ENCODE measurements at regions not wholly inside any gene's neighbourhood (a gene's known extent, or its start where the extent isn't known, plus 50 kb on each side); places are given as distances from the start of the nearest gene placed in this dataset.

- no peak overlapping the region for H3K4me3 ChIP-seq (ENCODE audit: low read length)
- H3K79me2 ChIP-seq (replicated peaks; ENCODE audit: insufficient read depth, low read length): no peaks in the 10 kb centered on the region
- H3K27me3 ChIP-seq (ENCODE audit: insufficient read depth, low read depth, low read length): peaks cover 57% of the 10 kb centered on the region
- H3K36me3 ChIP-seq (ENCODE audit: insufficient read depth, low read length): no peaks in the 10 kb centered on the region
- H3F3A ChIP-seq (ENCODE audit: insufficient read depth, low read length, poor library complexity, severe bottlenecking): no peaks in the 10 kb centered on the region
- TF ChIP-seq POLR2AphosphoS5 (IDR thresholded peaks at IDR 0.05) (no peak), TAF1 (IDR thresholded peaks at IDR 0.05; ENCODE audit: low read depth) (no peak), MXI1 (conservative IDR thresholded peaks at IDR 0.05; ENCODE audit: poor library complexity, severe bottlenecking) (no peak), EZH2 (IDR thresholded peaks at IDR 0.05; ENCODE audit: borderline replicate concordance, insufficient read depth, low read length, poor library complexity, severe bottlenecking) (no peak), EP300 (conservative IDR thresholded peaks at IDR 0.05; ENCODE audit: poor library complexity, severe bottlenecking) (no peak), RAD21 (conservative IDR thresholded peaks at IDR 0.05) (no peak), SMC3 (conservative IDR thresholded peaks at IDR 0.05; ENCODE audit: poor library complexity) (no peak)
- TF ChIP-seq, protein P1, sequence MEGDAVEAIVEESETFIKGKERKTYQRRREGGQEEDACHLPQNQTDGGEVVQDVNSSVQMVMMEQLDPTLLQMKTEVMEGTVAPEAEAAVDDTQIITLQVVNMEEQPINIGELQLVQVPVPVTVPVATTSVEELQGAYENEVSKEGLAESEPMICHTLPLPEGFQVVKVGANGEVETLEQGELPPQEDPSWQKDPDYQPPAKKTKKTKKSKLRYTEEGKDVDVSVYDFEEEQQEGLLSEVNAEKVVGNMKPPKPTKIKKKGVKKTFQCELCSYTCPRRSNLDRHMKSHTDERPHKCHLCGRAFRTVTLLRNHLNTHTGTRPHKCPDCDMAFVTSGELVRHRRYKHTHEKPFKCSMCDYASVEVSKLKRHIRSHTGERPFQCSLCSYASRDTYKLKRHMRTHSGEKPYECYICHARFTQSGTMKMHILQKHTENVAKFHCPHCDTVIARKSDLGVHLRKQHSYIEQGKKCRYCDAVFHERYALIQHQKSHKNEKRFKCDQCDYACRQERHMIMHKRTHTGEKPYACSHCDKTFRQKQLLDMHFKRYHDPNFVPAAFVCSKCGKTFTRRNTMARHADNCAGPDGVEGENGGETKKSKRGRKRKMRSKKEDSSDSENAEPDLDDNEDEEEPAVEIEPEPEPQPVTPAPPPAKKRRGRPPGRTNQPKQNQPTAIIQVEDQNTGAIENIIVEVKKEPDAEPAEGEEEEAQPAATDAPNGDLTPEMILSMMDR (IDR thresholded peaks at IDR 0.05; ENCODE audit: poor library complexity, severe bottlenecking): no peak
- TF ChIP-seq, protein P2, sequence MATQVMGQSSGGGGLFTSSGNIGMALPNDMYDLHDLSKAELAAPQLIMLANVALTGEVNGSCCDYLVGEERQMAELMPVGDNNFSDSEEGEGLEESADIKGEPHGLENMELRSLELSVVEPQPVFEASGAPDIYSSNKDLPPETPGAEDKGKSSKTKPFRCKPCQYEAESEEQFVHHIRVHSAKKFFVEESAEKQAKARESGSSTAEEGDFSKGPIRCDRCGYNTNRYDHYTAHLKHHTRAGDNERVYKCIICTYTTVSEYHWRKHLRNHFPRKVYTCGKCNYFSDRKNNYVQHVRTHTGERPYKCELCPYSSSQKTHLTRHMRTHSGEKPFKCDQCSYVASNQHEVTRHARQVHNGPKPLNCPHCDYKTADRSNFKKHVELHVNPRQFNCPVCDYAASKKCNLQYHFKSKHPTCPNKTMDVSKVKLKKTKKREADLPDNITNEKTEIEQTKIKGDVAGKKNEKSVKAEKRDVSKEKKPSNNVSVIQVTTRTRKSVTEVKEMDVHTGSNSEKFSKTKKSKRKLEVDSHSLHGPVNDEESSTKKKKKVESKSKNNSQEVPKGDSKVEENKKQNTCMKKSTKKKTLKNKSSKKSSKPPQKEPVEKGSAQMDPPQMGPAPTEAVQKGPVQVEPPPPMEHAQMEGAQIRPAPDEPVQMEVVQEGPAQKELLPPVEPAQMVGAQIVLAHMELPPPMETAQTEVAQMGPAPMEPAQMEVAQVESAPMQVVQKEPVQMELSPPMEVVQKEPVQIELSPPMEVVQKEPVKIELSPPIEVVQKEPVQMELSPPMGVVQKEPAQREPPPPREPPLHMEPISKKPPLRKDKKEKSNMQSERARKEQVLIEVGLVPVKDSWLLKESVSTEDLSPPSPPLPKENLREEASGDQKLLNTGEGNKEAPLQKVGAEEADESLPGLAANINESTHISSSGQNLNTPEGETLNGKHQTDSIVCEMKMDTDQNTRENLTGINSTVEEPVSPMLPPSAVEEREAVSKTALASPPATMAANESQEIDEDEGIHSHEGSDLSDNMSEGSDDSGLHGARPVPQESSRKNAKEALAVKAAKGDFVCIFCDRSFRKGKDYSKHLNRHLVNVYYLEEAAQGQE (IDR thresholded peaks at IDR 0.05; ENCODE audit: borderline replicate concordance): no peak
- H3K9me3 ChIP-seq (ENCODE audit: low read length): no peaks in the 10 kb centered on the region
- no peaks in the 10 kb centered on the region for H4K20me1 ChIP-seq (ENCODE audit: insufficient read depth)
- no peak overlapping the region for H3K4me2 ChIP-seq (ENCODE audit: low read length)
- H3K9ac ChIP-seq (ENCODE audit: low read length): no peak overlapping the region
- H2AFZ ChIP-seq (ENCODE audit: low read depth, low read length): no peak overlapping the region
- no peak overlapping the region for H3K27ac ChIP-seq (ENCODE audit: low read length)
- H3K9me2 ChIP-seq (ENCODE audit: insufficient read depth, low read length): no peaks in the 10 kb centered on the region
Measured at GRCh38 chr6:51535327-51535726, 552.1 kb downstream of the PKHD1 start.

DNA sequence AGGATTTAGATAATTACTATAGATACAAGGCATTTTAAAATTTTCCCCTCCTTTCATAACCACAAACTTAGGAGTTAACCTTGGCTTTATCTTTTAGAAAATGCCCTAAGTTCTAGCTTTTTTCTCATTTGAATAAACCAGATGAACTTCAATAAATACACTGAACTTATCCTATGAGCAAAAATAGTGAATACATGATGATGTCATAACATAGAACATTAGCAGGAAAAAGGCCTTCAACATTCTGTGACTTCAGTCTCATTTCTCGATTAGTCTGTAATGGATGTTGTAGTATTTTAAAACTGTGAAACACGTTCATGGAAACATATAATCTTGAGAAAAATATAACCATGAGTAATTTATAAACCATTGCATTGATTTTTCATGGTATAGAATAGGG, 550.7 kb downstream of the PKHD1 start:
- Histone ChIP-seq H3K79me2 (replicated peaks; ENCODE audit: insufficient read depth, low read length) (no peaks in the 10 kb centered on the region), H4K20me1 (ENCODE audit: insufficient read depth) (no peaks in the 10 kb centered on the region), H3K9ac (ENCODE audit: low read length) (no peak overlapping the region), H3K27me3 (ENCODE audit: insufficient read depth, low read depth, low read length) (peaks cover 66% of the 10 kb centered on the region), H3K9me2 (ENCODE audit: insufficient read depth, low read length) (no peaks in the 10 kb centered on the region), H2AFZ (ENCODE audit: low read depth, low read length) (no peak overlapping the region), H3K36me3 (ENCODE audit: insufficient read depth, low read length) (no peaks in the 10 kb centered on the region), H3K4me3 (ENCODE audit: low read length) (no peak overlapping the region), H3K27ac (ENCODE audit: low read length) (no peak overlapping the region), H3K4me2 (ENCODE audit: low read length) (no peak overlapping the region), H3F3A (ENCODE audit: insufficient read depth, low read length, poor library complexity, severe bottlenecking) (no peaks in the 10 kb centered on the region), H3K9me3 (ENCODE audit: low read length) (no peaks in the 10 kb centered on the region)
- TF ChIP-seq POLR2AphosphoS5 (IDR thresholded peaks at IDR 0.05) (no peak), EZH2 (IDR thresholded peaks at IDR 0.05; ENCODE audit: borderline replicate concordance, insufficient read depth, low read length, poor library complexity, severe bottlenecking) (no peak), SMC3 (conservative IDR thresholded peaks at IDR 0.05; ENCODE audit: poor library complexity) (no peak), RAD21 (conservative IDR thresholded peaks at IDR 0.05) (no peak), TAF1 (IDR thresholded peaks at IDR 0.05; ENCODE audit: low read depth) (no peak), EP300 (conservative IDR thresholded peaks at IDR 0.05; ENCODE audit: poor library complexity, severe bottlenecking) (no peak)
- TF ChIP-seq, protein P1 (IDR thresholded peaks at IDR 0.05; ENCODE audit: poor library complexity, severe bottlenecking): no peak
- TF ChIP-seq, protein P2 (IDR thresholded peaks at IDR 0.05; ENCODE audit: borderline replicate concordance): no peak

Data from neural cell (in vitro differentiated cells).